HG03521 (cell line): ENCODE measurements at regions not wholly inside any gene's neighbourhood (a gene's known extent, or its start where the extent isn't known, plus 50 kb on each side); places are given as distances from the start of the nearest gene placed in this dataset.
"Not testable (repeated sequence)": the region's sequence is repeated elsewhere in the genome, so short reads cannot be mapped to it uniquely, and the experiment has no call there.

Source experiments
- ATAC-seq: cut with Tn5 transposase; IDR thresholded peaks from one replicate; pipeline ENCODE4 v1.9.1; 2021; ENCODE audit warnings: mild to moderate bottlenecking, moderate library complexity; ENCODE audit not compliant: unreplicated experiment

DNA sequence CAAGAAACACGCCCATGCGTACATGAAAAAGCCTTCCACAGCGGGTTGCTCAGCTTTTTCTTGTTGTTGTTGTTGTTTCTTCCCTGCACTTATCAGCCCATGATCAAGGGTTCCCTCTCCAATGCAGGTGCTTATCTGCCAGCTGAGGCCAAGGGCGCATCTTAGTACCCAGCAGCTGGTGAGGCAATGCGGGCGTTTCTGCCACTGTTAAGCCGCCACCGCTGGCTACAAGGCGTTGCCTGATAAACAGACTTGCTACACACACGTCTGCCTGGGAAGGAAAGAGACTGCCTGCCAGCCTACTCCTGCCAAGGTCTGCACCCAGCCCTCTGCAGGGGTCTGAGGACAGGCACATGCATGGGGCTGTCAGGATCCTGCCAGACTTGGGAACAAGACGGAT lies 345.9 kb downstream of the BCL11B start:
- no peak for ATAC-seq

DNA sequence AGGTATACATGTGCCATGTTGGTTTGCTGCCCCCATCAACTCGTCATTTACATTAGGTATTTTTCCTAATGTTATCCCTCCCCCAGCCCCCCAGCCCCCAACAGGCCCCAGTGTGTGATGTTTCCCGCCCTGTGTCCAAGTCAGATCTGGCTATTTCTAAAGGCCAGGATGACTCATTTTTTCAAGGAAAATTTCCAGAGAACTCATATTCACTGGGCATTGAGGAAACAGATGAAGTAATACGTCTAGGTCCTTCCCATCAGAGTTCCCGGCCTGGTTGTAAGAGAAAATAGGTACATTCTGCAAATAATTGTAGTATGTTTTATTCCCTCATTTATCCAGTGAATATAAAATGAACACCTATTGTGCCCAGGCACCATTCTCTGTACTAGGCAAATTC lies 345.2 kb downstream of the BCL11B start:
- ATAC-seq: no peak

- no peak for ATAC-seq
Measured at GRCh38 chr14:98927986-98928385, 344.0 kb downstream of the BCL11B start.

DNA sequence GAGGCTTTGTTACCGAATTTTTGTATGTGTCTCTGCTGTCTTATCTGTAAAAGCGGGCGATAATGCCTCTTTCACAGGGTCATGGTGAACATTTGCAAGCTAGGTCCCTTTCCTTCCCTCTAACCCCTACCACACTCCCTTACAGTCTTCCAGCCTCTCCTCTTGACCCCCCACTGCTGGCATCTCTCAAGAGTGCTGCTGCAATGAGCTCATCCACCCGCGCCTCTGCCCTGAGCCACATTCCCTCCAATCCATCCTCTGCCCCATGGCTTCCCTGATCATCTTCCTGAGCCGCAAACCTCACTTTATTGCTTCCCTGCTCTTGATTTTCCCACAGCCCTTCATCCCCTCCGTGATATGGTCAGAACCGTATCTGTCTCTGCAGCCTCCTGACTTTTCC lies 343.6 kb downstream of the BCL11B start:
- no peak for ATAC-seq

DNA sequence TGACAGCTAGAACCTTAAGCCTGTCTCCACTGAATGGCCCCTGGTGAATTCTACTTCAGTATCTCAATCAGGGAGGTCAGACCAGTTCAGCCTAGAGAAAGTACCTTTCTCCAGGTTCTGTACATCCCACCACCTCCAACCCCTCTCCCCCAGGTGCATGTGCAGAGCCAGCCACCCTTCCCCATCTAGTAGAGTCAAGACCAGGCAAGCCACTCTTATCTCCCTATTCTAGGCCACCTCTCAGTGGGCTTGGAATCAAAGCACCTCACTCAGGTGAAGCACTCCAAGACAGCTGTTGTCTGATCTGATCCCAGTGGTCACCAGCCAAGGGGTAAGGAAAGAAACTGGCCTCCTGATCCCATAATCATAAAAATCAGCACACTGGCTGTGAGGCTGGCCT lies 340.9 kb downstream of the BCL11B start:
- no peak for ATAC-seq

DNA sequence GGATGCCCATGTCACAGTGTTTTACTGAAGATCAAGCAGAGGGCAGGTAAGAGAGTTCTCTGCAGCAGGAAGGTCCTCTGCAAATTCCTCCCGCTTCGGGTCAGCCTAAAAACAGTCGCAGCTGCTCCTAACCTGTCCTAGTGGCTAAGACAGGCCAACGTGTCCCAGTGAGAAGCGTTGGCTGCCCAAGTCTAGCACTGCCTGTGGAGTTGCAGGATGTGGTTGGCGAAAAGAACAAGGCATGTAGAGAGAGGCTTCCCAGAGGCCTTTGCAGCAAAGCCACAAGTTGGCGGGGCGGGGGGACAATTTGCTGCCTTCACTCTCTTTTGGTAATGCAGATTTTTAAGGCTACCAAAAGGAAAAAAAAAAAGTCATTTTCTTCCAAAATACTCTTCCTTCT lies 340.1 kb downstream of the BCL11B start:
- no peak for ATAC-seq

DNA sequence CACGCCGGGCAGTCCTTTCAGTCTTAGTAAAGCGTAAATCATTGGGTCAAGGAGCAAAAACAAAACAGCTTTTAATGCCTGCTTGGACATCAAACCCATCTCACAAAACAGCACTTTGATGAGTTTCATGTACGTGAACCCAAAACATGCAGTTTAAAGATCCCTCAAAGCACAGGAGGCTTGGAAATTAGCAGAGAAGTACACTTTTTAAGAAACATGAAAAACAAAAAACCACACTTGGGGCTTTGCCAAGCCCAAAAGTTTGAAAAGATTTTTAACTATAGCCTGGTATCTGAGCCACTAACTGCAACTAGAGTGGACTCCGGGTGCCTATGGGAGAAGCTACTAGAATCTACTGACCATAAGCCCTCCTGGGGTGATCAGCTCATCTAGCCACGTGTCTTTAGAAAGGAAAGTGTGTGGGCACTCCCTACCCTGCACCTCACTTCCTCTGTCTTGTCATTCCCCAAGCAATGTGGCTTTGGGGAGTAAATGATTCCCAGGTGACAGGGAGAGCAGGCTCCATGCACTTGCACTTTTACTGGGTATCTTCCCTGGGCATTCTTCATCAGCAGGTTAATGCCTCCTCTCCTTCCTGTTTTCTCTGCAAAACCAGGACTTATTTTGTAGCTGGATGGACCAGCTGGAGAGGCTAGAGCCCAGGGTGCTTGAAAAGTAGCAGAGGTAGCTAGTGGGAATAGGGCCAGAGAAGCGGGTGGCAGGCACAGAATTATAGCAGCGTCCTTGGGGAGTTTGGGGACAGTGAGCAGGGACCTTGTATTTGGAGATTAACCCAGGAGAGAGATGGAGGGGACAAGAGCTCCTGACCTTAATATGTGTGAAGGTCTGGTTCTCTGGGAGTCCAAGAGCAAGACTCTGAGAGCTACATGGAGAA lies 339.3 kb downstream of the BCL11B start:
- ATAC-seq: no peak

GRCh38 chr14:98934569-98934968 lies 337.4 kb downstream of the BCL11B start:
- ATAC-seq: not testable (repeated sequence)

- no peak for ATAC-seq
Measured at GRCh38 chr14:98935921-98936320, 336.1 kb downstream of the BCL11B start.

GRCh38 chr14:98937021-98937420 lies 335.0 kb downstream of the BCL11B start:
- ATAC-seq: no peak

- ATAC-seq: no peak
Measured at GRCh38 chr14:98937712-98938505, 334.1 kb downstream of the BCL11B start.

GRCh38 chr14:98940693-98941437 lies 331.1 kb downstream of the BCL11B start:
- ATAC-seq: no peak

DNA sequence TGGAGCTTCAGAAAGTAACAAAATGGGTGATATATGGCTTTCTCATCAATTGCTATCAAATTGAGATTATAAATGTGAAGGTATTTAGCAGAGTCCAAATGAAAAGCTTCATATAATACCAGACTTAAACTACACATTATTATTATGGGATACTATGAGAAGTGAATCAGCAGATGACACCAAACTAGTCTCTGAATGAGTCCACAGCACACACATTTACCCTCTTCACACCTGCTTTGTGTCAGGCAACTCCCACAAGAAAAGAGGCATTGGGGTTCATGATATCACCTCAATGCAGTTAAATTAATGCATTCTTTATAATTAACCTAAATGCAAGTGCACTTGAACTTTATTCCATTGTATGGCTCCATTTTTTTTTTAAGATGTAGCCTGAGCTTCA lies 330.5 kb downstream of the BCL11B start:
- no peak for ATAC-seq

DNA sequence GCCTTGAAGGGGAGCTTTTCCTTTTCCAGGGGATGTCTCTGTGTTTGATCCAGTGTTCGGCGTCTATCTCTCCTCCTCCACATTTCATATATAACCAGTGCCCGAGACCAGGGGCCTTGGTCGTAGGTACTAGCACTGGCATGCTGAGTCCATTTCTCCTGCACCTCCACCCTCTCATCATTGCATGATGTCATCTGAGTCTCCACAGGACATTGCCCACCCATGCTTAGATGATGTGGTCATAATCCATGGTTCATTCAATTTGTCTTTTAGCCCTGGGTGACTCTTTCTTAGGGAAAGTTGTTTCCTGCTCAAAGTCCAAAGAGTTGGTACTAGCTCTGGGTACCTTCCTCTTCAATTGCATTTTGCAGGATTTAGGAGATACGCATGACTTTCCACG lies 328.1 kb downstream of the BCL11B start:
- ATAC-seq: no peak

DNA sequence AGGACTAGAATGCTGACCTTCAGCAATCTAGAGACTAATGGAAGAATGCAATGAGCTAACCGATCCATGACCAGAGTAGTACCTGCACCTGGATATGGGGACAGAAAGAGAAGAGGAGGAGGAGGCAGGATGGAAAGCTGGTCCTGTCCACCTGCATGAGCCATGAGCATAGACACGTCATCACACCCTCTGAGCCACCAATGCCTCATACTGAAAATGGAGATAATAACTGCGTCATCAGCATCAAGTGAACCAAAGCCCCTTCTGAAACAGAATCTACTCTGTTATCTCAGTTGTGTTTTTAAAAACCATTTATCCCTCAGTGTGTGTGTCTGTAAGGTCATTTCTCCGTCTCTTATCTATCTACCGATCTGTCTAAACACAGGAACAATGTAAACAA lies 327.0 kb downstream of the BCL11B start:
- ATAC-seq: no peak

GRCh38 chr14:98945611-98946570 lies 326.1 kb downstream of the BCL11B start:
- ATAC-seq: no peak

- no peak for ATAC-seq
Measured at GRCh38 chr14:98946940-98947339, 325.1 kb downstream of the BCL11B start.

DNA sequence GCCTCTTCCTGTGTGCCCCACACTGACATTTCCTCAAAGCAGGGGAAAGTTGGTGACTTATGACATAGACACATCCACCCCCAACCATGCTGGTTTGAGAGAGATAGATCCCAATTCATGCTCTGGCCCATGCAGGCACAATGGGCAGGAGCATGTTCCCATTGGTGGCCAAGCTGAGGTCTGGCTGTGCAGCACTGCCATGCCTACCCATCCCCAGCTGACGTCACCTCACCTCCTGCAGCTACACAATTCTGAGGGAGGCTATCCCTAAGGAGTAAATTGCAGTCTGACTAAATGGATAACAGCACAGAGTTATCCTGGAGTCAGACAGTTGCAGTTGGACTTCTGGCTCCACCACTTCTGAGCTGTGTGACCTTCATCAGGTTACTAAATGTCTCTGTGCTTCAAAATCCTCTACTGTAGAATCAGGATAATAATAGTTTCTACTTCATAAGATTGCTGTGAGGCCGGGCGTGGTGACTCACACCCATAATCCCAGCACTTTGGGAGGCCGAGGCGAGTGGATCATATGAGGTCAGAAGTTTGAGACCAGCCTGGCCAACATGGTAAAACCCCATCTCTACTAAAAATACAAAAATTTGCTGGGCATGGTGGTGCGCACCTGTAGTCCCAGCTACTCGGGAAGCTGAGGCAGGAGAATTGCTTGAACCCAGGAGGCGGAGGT lies 323.9 kb downstream of the BCL11B start:
- ATAC-seq: no peak

GRCh38 chr14:98949051-98949450 lies 322.9 kb downstream of the BCL11B start:
- ATAC-seq: no peak
